ENCODE measurements at regions not wholly inside any gene's neighbourhood (a gene's known extent, or its start where the extent isn't known, plus 50 kb on each side); places are given as distances from the start of the nearest gene placed in this dataset.

DNA sequence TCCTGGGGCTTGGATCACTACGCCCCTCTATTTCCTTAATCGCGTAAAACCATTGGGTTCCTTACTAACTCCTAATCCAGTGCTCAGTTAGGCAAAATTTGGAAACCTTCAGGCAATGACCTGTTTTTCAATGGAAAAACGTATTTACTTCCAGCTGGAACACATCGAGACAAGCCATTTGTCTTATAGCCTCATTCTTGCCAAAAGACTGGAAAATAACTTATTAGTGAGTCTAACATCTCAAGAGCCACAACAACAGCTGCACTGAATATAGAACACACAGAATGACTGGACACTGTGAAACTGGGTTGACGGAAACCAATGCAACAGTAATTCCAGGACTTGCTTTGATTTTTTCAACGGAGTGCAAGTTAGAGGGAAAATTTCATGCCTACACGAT, 125.2 kb upstream of the MAP3K7 start:
- TF ChIP-seq, protein P1, sequence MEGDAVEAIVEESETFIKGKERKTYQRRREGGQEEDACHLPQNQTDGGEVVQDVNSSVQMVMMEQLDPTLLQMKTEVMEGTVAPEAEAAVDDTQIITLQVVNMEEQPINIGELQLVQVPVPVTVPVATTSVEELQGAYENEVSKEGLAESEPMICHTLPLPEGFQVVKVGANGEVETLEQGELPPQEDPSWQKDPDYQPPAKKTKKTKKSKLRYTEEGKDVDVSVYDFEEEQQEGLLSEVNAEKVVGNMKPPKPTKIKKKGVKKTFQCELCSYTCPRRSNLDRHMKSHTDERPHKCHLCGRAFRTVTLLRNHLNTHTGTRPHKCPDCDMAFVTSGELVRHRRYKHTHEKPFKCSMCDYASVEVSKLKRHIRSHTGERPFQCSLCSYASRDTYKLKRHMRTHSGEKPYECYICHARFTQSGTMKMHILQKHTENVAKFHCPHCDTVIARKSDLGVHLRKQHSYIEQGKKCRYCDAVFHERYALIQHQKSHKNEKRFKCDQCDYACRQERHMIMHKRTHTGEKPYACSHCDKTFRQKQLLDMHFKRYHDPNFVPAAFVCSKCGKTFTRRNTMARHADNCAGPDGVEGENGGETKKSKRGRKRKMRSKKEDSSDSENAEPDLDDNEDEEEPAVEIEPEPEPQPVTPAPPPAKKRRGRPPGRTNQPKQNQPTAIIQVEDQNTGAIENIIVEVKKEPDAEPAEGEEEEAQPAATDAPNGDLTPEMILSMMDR (conservative IDR thresholded peaks at IDR 0.05; ENCODE audit: low read depth, low read length) = no peak
- TF ChIP-seq EZH2 (IDR thresholded peaks at IDR 0.05; ENCODE audit: low read length, unreplicated experiment) = no peak
- TF ChIP-seq EZH2phosphoT487 (IDR thresholded peaks at IDR 0.05; ENCODE audit: borderline replicate concordance, low read length) = no peak

Data from PC-3 (cell line).